Endothelial cell of umbilical vein (primary cell): ENCODE measurements at regions not wholly inside any gene's neighbourhood (a gene's known extent, or its start where the extent isn't known, plus 50 kb on each side); places are given as distances from the start of the nearest gene placed in this dataset.

Experiments
- BruUV-seq: library from RNA; stranded (reverse); fragments of 400-500 nt; replicated peaks from 2 replicates; lab custom pipeline; 2021; lab: Mats Ljungman, UMichigan
- CTCF ChIA-PET: fragments of 300-600, 350-600 bp; sonication (Branson Sonifier 250); formaldehyde crosslinking; loops from one replicate; lab custom pipeline; 2021; ENCODE audit warnings: antibody characterized with exemption, inconsistent platforms; lab: Charles Lee
- POLR2A ChIA-PET: fragments of 300-600, 350-600 bp; sonication (Branson Sonifier 250); formaldehyde crosslinking; loops from one replicate; lab custom pipeline; 2021; ENCODE audit warnings: antibody characterized with exemption, inconsistent platforms; lab: Charles Lee
- DNase-seq: peaks from one replicate; pipeline ENCODE4 v3.0.0-alpha.2; 2011; ENCODE audit warnings: low read depth, low spot score
- FAIRE-seq: peaks from 2 replicates; lab custom pipeline; 2011; peaks lifted over from hg19 to GRCh38; lab: Jason Lieb, UNC
- H2AFZ ChIP-seq: 2 replicates; pipeline ENCODE4 v1.6.0; 2012; ENCODE audit warnings: low read depth, low read length, control low read depth, inconsistent platforms
- H3K27ac ChIP-seq: 2 replicates; pipeline ENCODE4 v1.5.1; 2011; ENCODE audit warnings: low read depth, mild to moderate bottlenecking, control low read depth, low read length, moderate library complexity; ENCODE audit not compliant: insufficient read depth
- H3K27me3 ChIP-seq, 2 experiments: 2 replicates each; pipeline versions ENCODE4 v1.6.0 to v1.6.1; 2011; ENCODE audit warnings: low read length in 2 of 2, mixed read lengths in 1 of 2; ENCODE audit not compliant: control insufficient read depth in 2 of 2, insufficient read depth in 2 of 2
- H3K36me3 ChIP-seq, 2 experiments: 2 replicates in 1 of 2; 3 replicates in 1 of 2; pipeline ENCODE4 v1.5.1; 2011; ENCODE audit warnings: low read length in 2 of 2, mild to moderate bottlenecking in 1 of 2, moderate library complexity in 1 of 2; ENCODE audit not compliant: control insufficient read depth in 2 of 2, insufficient read depth in 2 of 2; ENCODE audit errors: extremely low read depth in 1 of 2
- H3K4me1 ChIP-seq: 3 replicates; pipeline ENCODE4 v1.5.1; 2011; ENCODE audit warnings: mild to moderate bottlenecking, low read length; ENCODE audit not compliant: control insufficient read depth, insufficient read depth; ENCODE audit errors: extremely low read depth
- H3K4me2 ChIP-seq: 2 replicates; pipeline ENCODE4 v1.6.1; 2011; ENCODE audit warnings: low read length, control low read depth, mixed read lengths; ENCODE audit not compliant: insufficient read depth
- H3K4me3 ChIP-seq, 3 experiments: fragments of 200-600 bp in 1 of 3; sonication (generic), shearing (Covaris generic) in 1 of 3; replicated peaks in 1 of 3; 2 replicates each; pipeline ENCODE4 v1.5.1; 2011 to 2016; ENCODE audit warnings: control low read depth in 3 of 3, low read length in 3 of 3, mild to moderate bottlenecking in 2 of 3, inconsistent platforms in 1 of 3, low read depth in 1 of 3, moderate library complexity in 1 of 3; ENCODE audit not compliant: insufficient read depth in 1 of 3
- H3K79me2 ChIP-seq: 2 replicates; pipeline ENCODE4 v1.6.0; 2012; ENCODE audit warnings: low read length, inconsistent platforms; ENCODE audit not compliant: control insufficient read depth, insufficient read depth
- H3K9ac ChIP-seq: replicated peaks from 2 replicates; pipeline ENCODE3; 2011; ENCODE audit warnings: low read length, control low read depth; ENCODE audit not compliant: insufficient read depth; ENCODE audit errors: extremely low read depth
- H3K9me1 ChIP-seq: replicated peaks from 3 replicates; pipeline ENCODE4 v1.6.0; 2011; ENCODE audit warnings: mild to moderate bottlenecking, low read length; ENCODE audit not compliant: control insufficient read depth, insufficient read depth; ENCODE audit errors: extremely low read depth
- H3K9me3 ChIP-seq: replicated peaks from 2 replicates; pipeline ENCODE4 v1.5.1; 2012; ENCODE audit warnings: low read length, inconsistent platforms; ENCODE audit not compliant: control insufficient read depth, insufficient read depth
- H4K20me1 ChIP-seq: replicated peaks from 2 replicates; pipeline ENCODE3; 2011; ENCODE audit warnings: mild to moderate bottlenecking, low read length; ENCODE audit not compliant: control insufficient read depth, insufficient read depth; ENCODE audit errors: extremely low read depth
- CTCF ChIP-seq, 2 donors: IDR thresholded peaks; 1 replicate in 1 of 2; 2 replicates in 1 of 2; pipeline ENCODE4 v1.5.1; 2011; ENCODE audit warnings: low read length in 2 of 2, mild to moderate bottlenecking in 2 of 2, moderate library complexity in 2 of 2, control low read depth in 1 of 2, inconsistent platforms in 1 of 2, low read depth in 1 of 2; ENCODE audit not compliant: insufficient read depth in 1 of 2; ENCODE audit errors: extremely low read depth in 1 of 2
- EZH2 ChIP-seq: IDR thresholded peaks from 2 replicates; pipeline ENCODE4 v1.6.1; 2012; ENCODE audit warnings: borderline replicate concordance, low read depth, mild to moderate bottlenecking, moderate library complexity, low read length, inconsistent platforms; ENCODE audit not compliant: severe bottlenecking
- FOS ChIP-seq: IDR thresholded peaks from 2 replicates; pipeline ENCODE4 v1.6.1; 2011; ENCODE audit warnings: mild to moderate bottlenecking, low read length, moderate library complexity, borderline replicate concordance; ENCODE audit not compliant: insufficient read depth
- GATA2 ChIP-seq: IDR thresholded peaks from 2 replicates; pipeline ENCODE4 v1.7.0; 2011; ENCODE audit warnings: low read depth, mild to moderate bottlenecking, moderate library complexity, mixed read lengths, low read length; ENCODE audit not compliant: insufficient read length, insufficient read depth
- JUN ChIP-seq: IDR thresholded peaks from 2 replicates; pipeline ENCODE4 v1.6.1; 2011; ENCODE audit warnings: borderline replicate concordance, low read depth; ENCODE audit not compliant: insufficient read length, insufficient read depth
- MAX ChIP-seq: IDR thresholded peaks from 2 replicates; pipeline ENCODE4 v1.6.1; 2011; ENCODE audit not compliant: insufficient read depth, insufficient read length
- MYC ChIP-seq: IDR thresholded peaks from one replicate; pipeline ENCODE4 v1.6.1; 2011; ENCODE audit warnings: mild to moderate bottlenecking, low read depth, low read length
- POLR2A ChIP-seq: IDR thresholded peaks from 2 replicates; pipeline ENCODE4 v1.6.1; 2012; ENCODE audit warnings: low read depth, mild to moderate bottlenecking, control low read depth, low read length
- POLR2AphosphoS5 ChIP-seq: IDR thresholded peaks from 2 replicates; pipeline ENCODE4 v1.6.1; 2012; ENCODE audit warnings: low read depth, mild to moderate bottlenecking, control low read depth, low read length, moderate library complexity; ENCODE audit not compliant: insufficient read depth
- dilution Hi-C: fragments of 300-500 bp; cut with MboI; formaldehyde crosslinking; loops from one replicate; pipeline ENCODE4 v1.15.0; 2019; ENCODE audit warnings: low sequenced_read_pairs; ENCODE audit not compliant: extremely low pct_ligation_motif_present
- intact Hi-C: fragments of 100-400 bp; cut with micrococcal nuclease; formaldehyde crosslinking; loops from one replicate; pipeline ENCODE4 v1.10.0; 2022

- no peaks in the 10 kb centered on the region for H3K9me1 ChIP-seq
- no peaks in the 10 kb centered on the region for H3K79me2 ChIP-seq
- dilution Hi-C loops (no loop called here), intact Hi-C loops (no loop called here)
- POLR2A ChIA-PET = no interaction called here
- no peak overlapping the region for H3K9ac ChIP-seq
- H3K4me2 ChIP-seq = no peak overlapping the region
- DNase-seq = no peak
- H2AFZ ChIP-seq = no peak overlapping the region
- FAIRE-seq = no peak
- H3K27me3 ChIP-seq = no peaks in the 10 kb centered on the region
- no peaks in the 10 kb centered on the region for H3K9me3 ChIP-seq
- H3K27ac ChIP-seq = no peak overlapping the region
- H4K20me1 ChIP-seq = no peaks in the 10 kb centered on the region
- BruUV-seq = no TSS peak
- no peak overlapping the region for H3K4me3 ChIP-seq
- no peaks in the 10 kb centered on the region for H3K4me1 ChIP-seq
- H3K36me3 ChIP-seq = no peaks in the 10 kb centered on the region
- CTCF ChIA-PET = interaction anchor here (1.0 kb wide), 1 partner anchor 24 kb away, joined by 4 read pairs; no protein-coding TSS in a partner anchor
- TF ChIP-seq MAX = no peak
- no peak for TF ChIP-seq POLR2A
- no peak for TF ChIP-seq POLR2AphosphoS5
- no peak for TF ChIP-seq CTCF (IDR thresholded peaks at IDR 0.05; ENCODE audit: extremely low read depth in 1 of 2, insufficient read depth in 1 of 2, low read depth in 1 of 2, low read length in 2 of 2)
Observed at GRCh38 chr12:68428724-68429501, 96.8 kb upstream of the MDM1 start.

- DNase-seq (no peak), FAIRE-seq (no peak)
- TF ChIP-seq POLR2A = no peak
- TF ChIP-seq FOS = no peak
- TF ChIP-seq MAX = no peak
- TF ChIP-seq EZH2 = no peak
- TF ChIP-seq POLR2AphosphoS5 = no peak
- TF ChIP-seq MYC = no peak
- no peak for TF ChIP-seq CTCF (IDR thresholded peaks at IDR 0.05; ENCODE audit: extremely low read depth in 1 of 2, insufficient read depth in 1 of 2, low read depth in 1 of 2, low read length in 2 of 2)
- no peak for TF ChIP-seq JUN
- TF ChIP-seq GATA2 = no peak
- H3K36me3 ChIP-seq = no peaks in the 10 kb centered on the region
- H3K4me1 ChIP-seq = no peaks in the 10 kb centered on the region
- H4K20me1 ChIP-seq = no peaks in the 10 kb centered on the region
- H3K27me3 ChIP-seq = no peaks in the 10 kb centered on the region
- no TSS peak for BruUV-seq
- no peak overlapping the region for H3K4me2 ChIP-seq
- ChIA-PET POLR2A (no interaction called here), CTCF (no interaction called here)
- intact Hi-C loops (no loop called here), dilution Hi-C loops (no loop called here)
- H3K9me1 ChIP-seq = no peaks in the 10 kb centered on the region
- no peak overlapping the region for H3K27ac ChIP-seq
- H3K9ac ChIP-seq = no peak overlapping the region
- no peaks in the 10 kb centered on the region for H3K9me3 ChIP-seq
- no peak overlapping the region for H2AFZ ChIP-seq
- no peak overlapping the region for H3K4me3 ChIP-seq
- H3K79me2 ChIP-seq = no peaks in the 10 kb centered on the region
Observed at GRCh38 chr12:68429696-68430095, 97.5 kb upstream of the MDM1 start.
